Lower lobe of right lung (tissue), 2 donors: ENCODE measurements at regions not wholly inside any gene's neighbourhood (a gene's known extent, or its start where the extent isn't known, plus 50 kb on each side); places are given as distances from the start of the nearest gene placed in this dataset.
A peak's percentile ranks its signal among the peaks of the same experiment; 100 is the strongest.
"Not testable (repeated sequence)": the region's sequence is repeated elsewhere in the genome, so short reads cannot be mapped to it uniquely, and the experiment has no call there.

Experiments
- ATAC-seq, 2 donors: fragments of 200-7000 bp; cut with Tn5 transposase; one replicate each; pipeline ENCODE4 v1.9.1; 2020 to 2022; ENCODE audit warnings: mild to moderate bottlenecking in 2 of 2, moderate library complexity in 2 of 2
- DNase-seq: peaks from one replicate; pipeline ENCODE4 v3.0.0-alpha.2; 2020
- H3K27ac ChIP-seq: fragments of 200-600 bp; one replicate; pipeline ENCODE4 v1.8.0; 2022
- H3K27me3 ChIP-seq: fragments of 200-600 bp; one replicate; pipeline ENCODE4 v1.8.0; 2022; ENCODE audit warnings: low read depth
- H3K36me3 ChIP-seq: fragments of 200-600 bp; one replicate; pipeline ENCODE4 v1.8.0; 2022; ENCODE audit warnings: mild to moderate bottlenecking
- H3K4me1 ChIP-seq: fragments of 200-600 bp; one replicate; pipeline ENCODE4 v1.8.0; 2022
- H3K4me3 ChIP-seq: fragments of 200-600 bp; one replicate; pipeline ENCODE4 v1.8.0; 2022; ENCODE audit warnings: mild to moderate bottlenecking
- H3K9me3 ChIP-seq: fragments of 200-600 bp; one replicate; pipeline ENCODE4 v1.8.0; 2022
- intact Hi-C: fragments of 100-400 bp; cut with DNase I; formaldehyde crosslinking; loops from one replicate; pipeline ENCODE4 v1.11.0; 2022
- TF ChIP-seq, protein P1 (sequence below): fragments of 200-600 bp; IDR thresholded peaks from one replicate; pipeline ENCODE4 v1.8.0; 2022; ENCODE audit warnings: antibody characterized with exemption, mild to moderate bottlenecking
- donor health status: DM: no; HTN: yes; CAD: no; lungs with severe emphysema.

DNA sequence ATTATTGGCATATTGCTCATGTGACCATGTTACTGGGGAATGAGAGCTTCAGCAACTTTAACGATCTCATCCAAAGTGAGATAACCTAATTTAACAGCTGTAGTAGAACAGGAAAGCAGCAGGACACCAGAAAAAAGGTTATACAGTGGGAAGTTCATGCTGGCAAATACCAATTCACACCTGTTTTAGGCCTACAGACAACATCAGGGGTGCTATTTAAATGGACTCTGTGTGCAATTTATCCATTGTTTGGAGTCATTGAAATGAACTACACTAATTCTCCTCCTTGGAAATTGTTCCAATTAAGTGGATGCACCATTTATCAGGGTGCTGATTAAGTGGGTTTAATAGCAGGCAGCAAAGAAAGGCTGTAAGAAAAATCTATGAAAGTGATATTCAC lies 424.4 kb upstream of the LMO3 start:
- Histone ChIP-seq H3K4me3 (no peak overlapping the region), H3K27ac (no peak overlapping the region), H3K36me3 (no peaks in the 10 kb centered on the region), H3K9me3 (no peaks in the 10 kb centered on the region), H3K27me3 (no peaks in the 10 kb centered on the region), H3K4me1 (no peaks in the 10 kb centered on the region)
- TF ChIP-seq, protein P1, sequence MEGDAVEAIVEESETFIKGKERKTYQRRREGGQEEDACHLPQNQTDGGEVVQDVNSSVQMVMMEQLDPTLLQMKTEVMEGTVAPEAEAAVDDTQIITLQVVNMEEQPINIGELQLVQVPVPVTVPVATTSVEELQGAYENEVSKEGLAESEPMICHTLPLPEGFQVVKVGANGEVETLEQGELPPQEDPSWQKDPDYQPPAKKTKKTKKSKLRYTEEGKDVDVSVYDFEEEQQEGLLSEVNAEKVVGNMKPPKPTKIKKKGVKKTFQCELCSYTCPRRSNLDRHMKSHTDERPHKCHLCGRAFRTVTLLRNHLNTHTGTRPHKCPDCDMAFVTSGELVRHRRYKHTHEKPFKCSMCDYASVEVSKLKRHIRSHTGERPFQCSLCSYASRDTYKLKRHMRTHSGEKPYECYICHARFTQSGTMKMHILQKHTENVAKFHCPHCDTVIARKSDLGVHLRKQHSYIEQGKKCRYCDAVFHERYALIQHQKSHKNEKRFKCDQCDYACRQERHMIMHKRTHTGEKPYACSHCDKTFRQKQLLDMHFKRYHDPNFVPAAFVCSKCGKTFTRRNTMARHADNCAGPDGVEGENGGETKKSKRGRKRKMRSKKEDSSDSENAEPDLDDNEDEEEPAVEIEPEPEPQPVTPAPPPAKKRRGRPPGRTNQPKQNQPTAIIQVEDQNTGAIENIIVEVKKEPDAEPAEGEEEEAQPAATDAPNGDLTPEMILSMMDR = no peak
- no peak for DNase-seq
- intact Hi-C loops = no loop called here
- no peak for ATAC-seq

DNA sequence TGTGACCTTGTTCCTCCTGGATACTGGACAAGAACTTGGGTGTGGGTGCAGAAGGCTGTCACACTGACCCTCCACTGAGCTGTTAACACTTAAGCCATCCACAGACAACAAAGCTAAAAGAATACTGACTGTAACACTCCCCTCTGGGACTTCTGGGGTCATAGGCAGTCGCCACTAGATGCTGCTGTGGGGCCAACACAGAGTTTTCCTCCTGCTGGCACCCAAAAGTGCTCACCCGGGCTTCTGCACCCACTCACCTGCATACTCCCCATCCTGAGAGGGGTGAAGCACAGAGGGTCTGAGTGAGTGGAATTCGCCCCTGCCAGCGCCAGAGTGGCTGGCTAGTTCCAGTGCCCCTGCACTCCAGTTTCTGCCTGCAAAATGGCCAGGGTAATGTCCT lies 422.4 kb upstream of the LMO3 start:
- ATAC-seq (peak in 1 of 2 donors; percentile 15), DNase-seq (no peak)
- H3K27ac ChIP-seq = no peak overlapping the region
- H3K27me3 ChIP-seq = no peaks in the 10 kb centered on the region
- H3K4me1 ChIP-seq = no peaks in the 10 kb centered on the region
- no peak overlapping the region for H3K4me3 ChIP-seq
- intact Hi-C loops = no loop called here
- H3K9me3 ChIP-seq = no peaks in the 10 kb centered on the region
- TF ChIP-seq, protein P1 = no peak
- H3K36me3 ChIP-seq = no peaks in the 10 kb centered on the region

DNA sequence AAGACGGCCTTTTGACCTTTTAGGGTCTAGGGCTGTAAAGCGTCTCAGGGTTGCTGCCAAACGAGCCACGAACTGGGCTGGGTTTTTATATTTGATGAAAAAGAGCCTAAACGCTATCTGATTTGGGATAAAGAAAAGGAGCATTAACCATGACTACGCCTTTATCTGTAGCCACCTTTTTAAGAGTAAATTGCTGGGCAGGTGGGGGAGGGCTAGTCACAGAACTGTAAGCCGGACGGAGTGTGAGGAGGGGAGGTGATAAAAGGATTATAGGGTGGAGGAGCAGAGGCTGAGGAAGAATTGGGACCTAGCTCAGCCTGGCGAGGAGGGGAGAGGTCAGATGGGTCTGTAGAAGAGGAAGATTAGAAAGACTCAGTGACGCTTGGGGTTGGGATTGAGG lies 419.5 kb upstream of the LMO3 start:
- H3K4me1 ChIP-seq, DNase-seq, H3K27me3 ChIP-seq, ATAC-seq, H3K4me3 ChIP-seq, H3K9me3 ChIP-seq, H3K36me3 ChIP-seq, H3K27ac ChIP-seq, intact Hi-C loops: not testable (repeated sequence)

- H3K4me3 ChIP-seq = no peak overlapping the region
- DNase-seq = no peak
- H3K9me3 ChIP-seq = no peaks in the 10 kb centered on the region
- H3K4me1 ChIP-seq = no peaks in the 10 kb centered on the region
- TF ChIP-seq, protein P1 = no peak
- no peaks in the 10 kb centered on the region for H3K36me3 ChIP-seq
- no peak for ATAC-seq
- H3K27ac ChIP-seq = no peak overlapping the region
- H3K27me3 ChIP-seq = no peaks in the 10 kb centered on the region
- intact Hi-C loops = no loop called here
Observed at GRCh38 chr12:17020765-17021164, 414.8 kb upstream of the LMO3 start.

DNA sequence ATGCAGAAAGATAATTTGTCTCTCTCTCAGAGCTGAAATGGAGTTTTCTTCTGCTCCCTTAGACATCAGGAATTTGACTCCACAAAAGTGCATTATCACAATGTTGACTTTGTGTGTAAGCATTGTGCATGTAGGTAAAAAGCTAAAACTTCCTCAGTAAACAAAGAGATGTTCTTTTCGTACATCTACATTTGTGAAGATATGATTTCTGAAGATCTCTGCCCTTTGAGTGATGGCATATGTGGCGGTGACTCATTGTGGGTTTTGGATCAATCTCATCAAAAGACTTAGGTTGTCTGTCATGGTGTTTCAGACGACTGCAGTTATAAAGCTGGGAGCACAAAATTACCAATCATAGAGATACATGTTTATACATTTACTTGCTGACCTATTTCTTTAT lies 411.4 kb upstream of the LMO3 start:
- Histone ChIP-seq H3K4me1 (no peaks in the 10 kb centered on the region), H3K27ac (no peak overlapping the region), H3K9me3 (no peaks in the 10 kb centered on the region), H3K36me3 (no peaks in the 10 kb centered on the region), H3K4me3 (no peak overlapping the region), H3K27me3 (no peaks in the 10 kb centered on the region)
- TF ChIP-seq, protein P1 = no peak
- ATAC-seq = no peak
- intact Hi-C loops = no loop called here
- no peak for DNase-seq

GRCh38 chr12:17016116-17016864 lies 410.3 kb upstream of the LMO3 start:
- no peaks in the 10 kb centered on the region for H3K36me3 ChIP-seq
- no peak overlapping the region for H3K4me3 ChIP-seq
- no peaks in the 10 kb centered on the region for H3K9me3 ChIP-seq
- no peaks in the 10 kb centered on the region for H3K27me3 ChIP-seq
- no peak for DNase-seq
- intact Hi-C loops = no loop called here
- no peak overlapping the region for H3K27ac ChIP-seq
- ATAC-seq = no peak
- no peaks in the 10 kb centered on the region for H3K4me1 ChIP-seq
- TF ChIP-seq, protein P1 = no peak
